CD4-positive, alpha-beta T cell treated with Interleukin-1 beta for 1 hour (primary cell): ENCODE measurements at regions not wholly inside any gene's neighbourhood (a gene's known extent, or its start where the extent isn't known, plus 50 kb on each side); places are given as distances from the start of the nearest gene placed in this dataset.

Experiments used
- DNase-seq, 2 donors: peaks; one replicate each; pipeline ENCODE4 v3.0.0-alpha.2; 2020 to 2022

- DNase-seq = no peak
Measured at GRCh38 chr18:48488388-48488850, 50.4 kb upstream of the CTIF start.

GRCh38 chr18:48486754-48487153 is 52.1 kb upstream of the CTIF start:
- no peak for DNase-seq

- no peak for DNase-seq
Measured at GRCh38 chr18:48485828-48486405, 52.9 kb upstream of the CTIF start.

DNA sequence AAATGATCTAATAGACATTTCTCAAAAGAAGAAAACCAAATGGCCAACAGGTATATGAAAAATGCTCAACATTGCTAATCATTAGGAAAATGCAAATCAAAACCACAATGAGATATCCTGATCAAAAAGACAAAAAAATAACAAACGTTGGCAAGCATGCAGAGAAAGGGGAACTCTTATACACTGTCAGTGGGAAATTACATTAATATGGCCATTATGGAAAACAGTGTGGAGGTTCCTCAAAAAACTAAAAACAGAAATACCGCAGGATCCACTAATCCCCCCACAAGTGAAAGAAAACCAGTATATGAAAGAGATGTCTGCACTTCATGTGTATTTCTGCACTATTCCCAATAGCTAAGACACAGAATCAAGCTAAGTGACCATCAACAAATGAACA is 57.7 kb upstream of the CTIF start:
- no peak for DNase-seq

- DNase-seq = no peak
Measured at GRCh38 chr18:48479531-48479930, 59.3 kb upstream of the CTIF start.

GRCh38 chr18:48477348-48477747 is 61.5 kb upstream of the CTIF start:
- no peak for DNase-seq

GRCh38 chr18:48476550-48476917 is 62.3 kb upstream of the CTIF start:
- DNase-seq = no peak

- peak; percentile 26 to 50 for DNase-seq
Measured at GRCh38 chr18:48475635-48476549, 62.9 kb upstream of the CTIF start.

- no peak for DNase-seq
Measured at GRCh38 chr18:48473816-48474215, 64.6 kb upstream of the ZBTB7C start.

- no peak for DNase-seq
Measured at GRCh38 chr18:48472610-48473009, 63.4 kb upstream of the ZBTB7C start.

DNA sequence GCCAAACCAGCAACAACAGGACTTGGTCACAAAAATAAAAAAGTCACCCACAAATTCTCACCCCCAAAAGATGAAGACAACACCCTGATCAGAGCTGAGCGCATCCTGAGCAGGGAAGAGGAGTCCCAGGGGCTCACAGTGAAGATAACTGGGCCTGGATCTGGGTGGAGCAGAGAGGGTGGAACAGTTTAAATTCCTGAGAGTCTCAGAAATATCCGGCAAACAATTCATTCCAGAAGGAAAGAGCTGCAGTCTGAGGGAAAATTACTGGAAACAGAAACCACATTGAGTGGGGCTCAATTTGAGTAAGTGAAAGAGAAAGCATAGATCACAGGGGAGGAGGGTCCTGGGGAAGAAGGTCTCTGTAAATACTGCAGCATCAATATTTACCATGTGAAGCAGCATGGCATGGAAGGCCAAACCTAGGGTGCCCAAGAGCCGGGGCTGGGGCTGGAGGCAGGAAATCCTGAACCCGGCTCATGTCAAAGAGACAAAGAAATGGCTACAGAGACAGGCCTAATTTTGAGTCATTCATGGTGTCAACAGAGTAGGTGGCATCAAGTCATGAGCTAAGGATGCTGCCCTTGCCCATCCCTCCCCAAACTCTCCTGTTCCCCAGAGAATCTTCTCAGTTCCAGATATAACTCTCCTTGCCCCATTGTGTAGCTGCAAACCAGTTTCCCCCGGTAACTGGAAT is 61.4 kb upstream of the ZBTB7C start:
- DNase-seq = no peak

DNA sequence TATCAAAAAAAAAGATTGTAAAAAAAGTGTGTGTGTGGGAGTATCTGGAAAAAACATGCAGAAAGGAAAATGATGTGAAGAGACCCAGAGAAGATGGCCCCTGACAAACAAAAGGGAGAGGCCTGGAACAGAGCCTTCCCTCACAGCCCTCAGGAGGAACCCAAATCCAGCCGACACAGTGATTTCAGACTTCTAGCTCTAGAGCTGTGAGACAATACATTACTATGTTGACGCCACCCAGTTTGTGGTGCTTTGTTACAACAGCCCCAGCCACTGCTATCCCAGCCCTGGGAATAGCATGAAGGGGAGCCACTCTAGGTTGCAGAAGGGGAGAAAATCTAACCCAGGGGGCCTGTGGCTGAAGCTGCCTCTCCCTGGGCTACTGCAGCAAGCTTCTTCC is 59.0 kb upstream of the ZBTB7C start:
- no peak for DNase-seq

DNA sequence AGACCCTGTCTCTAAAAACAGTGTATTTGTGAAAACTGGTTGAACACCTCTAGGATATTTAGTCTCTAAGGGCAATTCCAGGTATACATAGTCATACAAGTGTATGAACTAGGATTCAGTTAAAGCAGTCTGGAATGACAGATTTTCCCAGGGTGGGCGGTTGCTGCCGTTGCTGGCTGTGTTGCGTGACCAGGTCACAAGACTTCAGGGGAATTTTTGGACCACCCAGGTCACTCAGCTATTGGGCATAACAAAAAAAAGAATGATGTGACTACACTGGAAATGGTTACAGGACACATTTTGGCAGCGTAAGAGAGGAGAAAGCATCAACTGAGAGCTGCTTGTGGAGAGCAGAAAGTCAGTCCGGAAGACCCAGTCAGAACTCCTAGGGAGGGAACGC is 58.0 kb upstream of the ZBTB7C start:
- DNase-seq = no peak

- DNase-seq = no peak
Measured at GRCh38 chr18:48462510-48462909, 53.3 kb upstream of the ZBTB7C start.

- no peak for DNase-seq
Measured at GRCh38 chr18:48460929-48461583, 51.9 kb upstream of the ZBTB7C start.

DNA sequence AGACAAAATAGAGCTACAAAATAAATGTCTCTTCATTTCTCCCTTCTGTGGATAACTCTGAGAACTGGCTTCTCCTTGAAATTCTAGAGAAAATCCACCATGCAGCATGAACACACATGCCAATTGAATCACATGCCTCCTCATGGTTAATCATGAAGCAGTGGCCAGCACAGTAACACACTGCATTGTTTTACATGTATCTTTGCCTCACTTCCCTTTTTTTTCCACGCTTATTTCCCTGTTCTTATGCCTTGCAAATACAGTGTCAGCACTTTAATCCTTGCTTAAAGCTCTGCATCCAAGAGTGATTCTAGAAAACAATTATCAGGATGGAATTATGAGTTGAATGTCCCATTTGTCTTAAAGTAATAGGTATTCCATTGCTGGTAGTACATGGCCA is 50.3 kb upstream of the ZBTB7C start:
- no peak for DNase-seq

GRCh38 chr18:48459016-48459415 is 49.8 kb upstream of the ZBTB7C start:
- DNase-seq = no peak
